ENCODE measurements at regions not wholly inside any gene's neighbourhood (a gene's known extent, or its start where the extent isn't known, plus 50 kb on each side); places are given as distances from the start of the nearest gene placed in this dataset.

GRCh38 chr11:36711104-36711825, 113.2 kb upstream of the RAG2 start:
- no peak for TF ChIP-seq CTCF (IDR thresholded peaks at IDR 0.05)
- TF ChIP-seq POLR2AphosphoS5 (IDR thresholded peaks at IDR 0.05): no peak
